ENCODE measurements at regions not wholly inside any gene's neighbourhood (a gene's known extent, or its start where the extent isn't known, plus 50 kb on each side); places are given as distances from the start of the nearest gene placed in this dataset.

DNA sequence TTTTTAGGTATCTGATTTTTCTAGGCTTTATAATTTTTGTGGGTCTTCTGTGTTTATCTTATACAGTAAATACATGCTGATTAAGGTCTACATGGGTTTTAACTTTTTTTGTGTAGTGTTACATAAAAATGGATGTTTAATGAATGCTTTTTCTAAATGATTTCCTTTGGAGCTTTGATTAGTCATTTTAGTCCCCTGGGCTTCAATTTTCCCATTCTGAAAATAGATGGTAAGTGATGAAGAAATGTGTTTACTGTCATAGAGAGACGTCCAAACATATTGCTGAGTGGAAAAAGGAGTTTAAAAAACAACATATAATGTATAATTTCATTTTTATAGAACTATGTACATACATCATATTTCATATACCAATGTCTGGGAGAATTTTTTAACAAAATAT lies 140.9 kb upstream of the HMCN1 start:
- H3K36me3 Mint-ChIP-seq (ENCODE audit: insufficient read depth in 1 of 3, low read depth in 3 of 3) = no peaks in the 10 kb centered on the region
- Histone ChIP-seq H3K14ac (ENCODE audit: insufficient read depth, low read length) (no peak overlapping the region), H3K18ac (ENCODE audit: insufficient read length, low read depth, low read length) (no peak overlapping the region), H2BK12ac (ENCODE audit: insufficient read length, low read depth, low read length) (no peak overlapping the region), H3K9me3 (ENCODE audit: control insufficient read depth, low read depth, low read length) (no peaks in the 10 kb centered on the region), H4K91ac (ENCODE audit: insufficient read length, low read depth, low read length) (no peak overlapping the region), H3K23ac (ENCODE audit: insufficient read length, low read depth, low read length) (no peak overlapping the region), H2BK120ac (ENCODE audit: low read depth, low read length, poor library complexity, severe bottlenecking) (no peak overlapping the region), H3K4me2 (ENCODE audit: insufficient read depth, insufficient read length, low read length) (no peak overlapping the region), H3K23me2 (ENCODE audit: insufficient read length, low read depth, low read length, poor library complexity, severe bottlenecking) (no peaks in the 10 kb centered on the region), H2BK5ac (ENCODE audit: insufficient read length, low read length) (no peak overlapping the region), H2AFZ (ENCODE audit: low read length) (no peak overlapping the region), H3K56ac (ENCODE audit: insufficient read length, low read depth, low read length) (no peak overlapping the region), H3K79me1 (ENCODE audit: insufficient read depth, low read depth, low read length, poor library complexity, severe bottlenecking) (no peaks in the 10 kb centered on the region), H2AK5ac (ENCODE audit: insufficient read length, low read length) (no peak overlapping the region), H3K27me3 (ENCODE audit: insufficient read depth, low read length) (no peaks in the 10 kb centered on the region), H3K4me1 (ENCODE audit: insufficient read depth, low read length) (no peaks in the 10 kb centered on the region), H4K20me1 (ENCODE audit: control insufficient read depth, insufficient read depth, insufficient read length) (no peaks in the 10 kb centered on the region), H4K8ac (replicated peaks; ENCODE audit: insufficient read length, low read depth, low read length) (no peak overlapping the region), H2BK15ac (ENCODE audit: low read depth, low read length) (no peak overlapping the region), H3K4ac (ENCODE audit: low read depth, low read length) (no peak overlapping the region), H3K27ac (ENCODE audit: insufficient read length, low read depth, low read length) (no peak overlapping the region), H3T11ph (ENCODE audit: low read length) (no peak overlapping the region), H3K79me2 (ENCODE audit: insufficient read depth, low read length) (no peaks in the 10 kb centered on the region), H3K9ac (ENCODE audit: extremely low read depth, insufficient read length, low read length) (no peak overlapping the region), H2BK20ac (ENCODE audit: low read depth, low read length, poor library complexity, severe bottlenecking) (no peak overlapping the region), H4K5ac (ENCODE audit: insufficient read length, low read depth, low read length) (no peak overlapping the region)
- no peaks in the 10 kb centered on the region for H3K27me3 Mint-ChIP-seq (ENCODE audit: low read depth)
- no peak overlapping the region for H3K4me3 Mint-ChIP-seq
- peaks cover 7 to 8% of the 10 kb centered on the region in 2 experiments; a peak in 3 of 4 replicates for H3K4me1 Mint-ChIP-seq
- no CpG with 5 or more reads among the region's 1 CpG for WGBS (ENCODE audit: extremely low coverage, insufficient read length, low lambda C conversion rate)
- no peaks in the 10 kb centered on the region for H3K9me3 Mint-ChIP-seq
- no peak for DNase-seq
- no peak overlapping the region for H3K27ac Mint-ChIP-seq
- no peak for TF ChIP-seq CTCF (conservative IDR thresholded peaks at IDR 0.05)

All from H9 (cell line).